ENCODE measurements at regions not wholly inside any gene's neighbourhood (a gene's known extent, or its start where the extent isn't known, plus 50 kb on each side); places are given as distances from the start of the nearest gene placed in this dataset.

DNA sequence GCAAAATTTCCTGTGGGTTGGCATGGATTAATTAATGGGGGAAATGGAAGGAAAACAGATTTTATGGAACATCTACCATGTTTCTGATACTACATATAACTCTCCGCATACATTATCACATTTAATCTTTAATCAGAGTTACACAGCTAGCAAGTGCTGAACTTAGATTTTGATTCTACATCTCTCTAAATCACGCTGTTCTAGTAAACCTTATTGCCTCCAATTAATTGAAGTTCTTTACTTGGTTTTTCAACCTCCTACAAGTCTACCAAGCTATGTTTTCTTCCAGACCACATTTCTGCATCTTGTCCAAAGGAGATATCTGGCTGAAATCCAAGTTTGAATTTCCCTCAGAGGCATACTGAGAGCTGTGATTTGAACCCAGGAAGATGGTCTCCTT, 125.8 kb upstream of the GAREM1 start:
- TF ChIP-seq ZFX (IDR thresholded peaks at IDR 0.05): no peak
- TF ChIP-seq, protein P1, sequence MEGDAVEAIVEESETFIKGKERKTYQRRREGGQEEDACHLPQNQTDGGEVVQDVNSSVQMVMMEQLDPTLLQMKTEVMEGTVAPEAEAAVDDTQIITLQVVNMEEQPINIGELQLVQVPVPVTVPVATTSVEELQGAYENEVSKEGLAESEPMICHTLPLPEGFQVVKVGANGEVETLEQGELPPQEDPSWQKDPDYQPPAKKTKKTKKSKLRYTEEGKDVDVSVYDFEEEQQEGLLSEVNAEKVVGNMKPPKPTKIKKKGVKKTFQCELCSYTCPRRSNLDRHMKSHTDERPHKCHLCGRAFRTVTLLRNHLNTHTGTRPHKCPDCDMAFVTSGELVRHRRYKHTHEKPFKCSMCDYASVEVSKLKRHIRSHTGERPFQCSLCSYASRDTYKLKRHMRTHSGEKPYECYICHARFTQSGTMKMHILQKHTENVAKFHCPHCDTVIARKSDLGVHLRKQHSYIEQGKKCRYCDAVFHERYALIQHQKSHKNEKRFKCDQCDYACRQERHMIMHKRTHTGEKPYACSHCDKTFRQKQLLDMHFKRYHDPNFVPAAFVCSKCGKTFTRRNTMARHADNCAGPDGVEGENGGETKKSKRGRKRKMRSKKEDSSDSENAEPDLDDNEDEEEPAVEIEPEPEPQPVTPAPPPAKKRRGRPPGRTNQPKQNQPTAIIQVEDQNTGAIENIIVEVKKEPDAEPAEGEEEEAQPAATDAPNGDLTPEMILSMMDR (conservative IDR thresholded peaks at IDR 0.05): no peak

DNA sequence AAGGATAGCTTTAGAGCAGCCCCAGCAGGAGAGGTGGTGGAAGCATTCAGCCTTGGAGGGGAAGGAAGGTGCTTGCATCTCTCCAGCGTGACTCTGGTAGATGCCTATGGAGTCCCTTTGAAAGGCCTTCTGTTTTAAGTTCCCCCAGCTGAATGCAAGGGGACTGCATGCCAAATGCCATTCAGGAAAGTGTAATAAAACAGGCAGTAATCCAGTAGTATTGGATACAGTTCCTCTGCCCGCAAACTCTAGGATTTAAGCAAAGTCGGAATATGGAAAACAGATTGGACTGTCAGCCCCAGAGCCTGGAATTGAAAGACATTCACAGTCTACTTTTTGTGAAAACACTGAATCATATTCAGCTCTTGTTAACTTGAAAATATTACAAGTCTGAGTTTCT, 125.2 kb upstream of the GAREM1 start:
- H3K27ac ChIP-seq: no peak overlapping the region
- TF ChIP-seq, protein P1 (conservative IDR thresholded peaks at IDR 0.05): no peak
- TF ChIP-seq ZFX (IDR thresholded peaks at IDR 0.05): no peak

More for the DNA sequence above, 125.8 kb upstream of the GAREM1 start:
- H3K27ac ChIP-seq: no peak overlapping the region

DNA sequence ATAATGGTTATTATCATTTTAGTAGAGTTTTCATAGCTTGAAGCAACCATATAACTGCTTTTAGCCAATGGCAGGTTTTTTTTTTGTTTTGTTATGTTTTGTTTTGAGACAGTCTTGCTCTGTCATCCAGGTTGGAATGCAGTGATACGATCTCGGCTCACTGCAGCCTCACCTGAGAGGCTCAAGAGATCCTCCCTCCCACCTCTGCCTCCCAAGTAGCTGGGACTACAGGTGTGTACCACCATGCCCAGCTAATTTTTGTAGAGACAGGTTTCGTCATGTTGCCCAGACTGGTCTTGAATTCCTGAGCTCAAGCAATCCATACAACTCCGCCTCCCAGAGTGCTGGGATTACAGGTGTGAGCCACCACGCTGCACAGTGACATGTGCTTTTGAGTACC, 117.5 kb upstream of the GAREM1 start:
- no peak overlapping the region for H3K27ac ChIP-seq
- TF ChIP-seq ZFX (IDR thresholded peaks at IDR 0.05): no peak
- TF ChIP-seq, protein P1 (conservative IDR thresholded peaks at IDR 0.05): no peak

DNA sequence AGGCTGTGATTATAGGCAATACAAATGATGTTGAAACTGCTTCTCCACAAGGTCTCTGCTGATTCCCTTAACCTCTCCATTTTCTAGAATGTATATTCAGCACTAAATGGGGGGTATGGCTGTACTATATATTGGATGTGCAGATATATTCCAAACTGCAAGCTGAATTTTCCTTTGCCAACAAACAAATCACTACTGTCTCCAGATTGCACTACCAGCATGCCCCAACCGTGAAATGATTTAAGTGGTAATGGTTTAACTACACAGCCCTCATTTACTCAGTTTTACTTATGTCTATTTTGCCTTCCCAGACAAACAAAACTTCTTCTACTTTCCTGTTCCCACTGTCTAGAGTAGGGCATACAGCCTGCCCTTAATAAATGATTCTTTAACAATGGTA, 112.7 kb upstream of the GAREM1 start:
- TF ChIP-seq ZFX (IDR thresholded peaks at IDR 0.05): no peak
- TF ChIP-seq, protein P1 (conservative IDR thresholded peaks at IDR 0.05): no peak
- H3K27ac ChIP-seq: no peak overlapping the region

DNA sequence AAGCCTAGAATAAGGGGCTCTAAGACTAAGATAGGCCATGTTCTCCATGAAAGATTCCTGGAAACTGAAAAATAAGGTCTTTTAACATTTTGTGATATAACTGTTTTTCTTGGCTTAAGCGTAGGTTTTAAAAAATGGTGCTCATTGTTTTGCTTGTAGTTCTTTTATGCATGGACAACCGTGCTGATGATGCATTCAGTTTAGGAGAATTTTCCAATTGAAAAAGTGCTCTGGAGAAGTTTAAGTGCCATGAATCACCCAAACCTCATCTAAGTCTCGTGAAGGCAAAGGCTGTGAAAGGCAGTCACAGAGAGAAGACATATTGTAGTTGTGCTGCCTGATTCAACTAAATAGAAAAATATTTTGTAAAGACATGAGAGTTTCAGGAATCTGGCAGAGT, 111.8 kb upstream of the GAREM1 start:
- no peak overlapping the region for H3K27ac ChIP-seq
- TF ChIP-seq, protein P1 (conservative IDR thresholded peaks at IDR 0.05): no peak
- TF ChIP-seq ZFX (IDR thresholded peaks at IDR 0.05): no peak

DNA sequence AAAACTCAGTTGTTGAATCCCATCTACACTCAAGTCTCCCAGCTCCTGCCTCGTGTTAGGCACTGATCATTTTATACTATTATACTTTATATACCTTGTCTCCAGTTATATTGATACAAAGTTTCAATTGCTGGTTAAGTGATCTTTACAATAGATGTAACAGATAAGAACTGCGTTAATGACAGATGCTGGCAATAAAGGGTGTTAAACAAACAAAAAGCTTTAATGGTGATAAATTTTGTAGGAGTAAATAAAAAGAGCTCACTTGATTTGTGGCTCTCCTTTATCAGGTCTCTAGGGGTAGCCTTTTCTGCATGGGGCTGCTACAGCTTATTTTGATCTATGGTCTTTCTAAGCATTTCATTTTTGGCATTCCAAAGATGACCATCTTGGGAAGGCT, 106.9 kb upstream of the GAREM1 start:
- no peak overlapping the region for H3K27ac ChIP-seq
- TF ChIP-seq, protein P1 (conservative IDR thresholded peaks at IDR 0.05): no peak
- TF ChIP-seq ZFX (IDR thresholded peaks at IDR 0.05): no peak

DNA sequence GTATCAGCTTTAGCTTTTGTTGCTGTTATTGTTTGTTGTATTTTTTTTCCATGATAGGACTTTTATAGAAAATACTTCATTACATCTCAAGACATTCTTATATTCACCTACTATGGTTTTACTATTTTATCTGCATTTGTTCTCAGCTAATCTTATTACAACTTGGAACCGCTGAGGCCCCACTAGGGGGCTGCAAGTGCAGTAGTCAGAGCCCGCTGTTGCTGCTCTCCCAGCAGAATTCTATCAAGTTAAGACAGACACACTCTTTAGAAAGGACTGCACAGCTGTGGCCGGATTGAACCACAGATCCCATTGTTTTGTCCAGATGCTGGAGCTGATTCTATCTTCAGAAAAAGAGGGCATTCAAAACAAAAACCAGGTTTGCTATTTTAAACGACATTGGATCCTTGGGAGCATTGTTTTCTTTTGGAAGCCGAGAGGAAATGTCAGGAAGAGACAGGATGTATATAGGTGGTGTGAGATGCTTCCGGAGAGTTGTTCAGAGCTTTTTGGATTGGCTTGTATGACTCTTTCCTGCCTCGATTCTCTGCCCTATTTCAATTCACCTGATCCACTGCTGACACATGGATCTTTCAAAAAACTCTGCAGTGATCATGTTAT, 105.7 kb upstream of the GAREM1 start:
- H3K27ac ChIP-seq: no peak overlapping the region
- TF ChIP-seq, protein P1 (conservative IDR thresholded peaks at IDR 0.05): peak; percentile 45
- TF ChIP-seq ZFX (IDR thresholded peaks at IDR 0.05): no peak

All from C4-2B (cell line).